AG09319 (cell line): ENCODE measurements at regions not wholly inside any gene's neighbourhood (a gene's known extent, or its start where the extent isn't known, plus 50 kb on each side); places are given as distances from the start of the nearest gene placed in this dataset.
A peak's percentile ranks its signal among the peaks of the same experiment; 100 is the strongest.

Source experiments
- DNase-seq: peaks from one replicate; pipeline ENCODE4 v3.0.0-alpha.2; 2010; ENCODE audit warnings: low read depth; ENCODE audit errors: extremely low read depth
- CTCF ChIP-seq: IDR thresholded peaks from 2 replicates; pipeline ENCODE4 v1.5.1; 2011; ENCODE audit warnings: low read depth, mild to moderate bottlenecking, inconsistent platforms, low read length, moderate library complexity

GRCh38 chr6:74609871-74610270, 596.0 kb downstream of the COL12A1 start:
- DNase-seq, result no peak
- TF ChIP-seq CTCF, result no peak

- TF ChIP-seq CTCF, result no peak
- no peak for DNase-seq
These were observed 597.9 kb downstream of the COL12A1 start for GRCh38 chr6:74607934-74608333.

GRCh38 chr6:74607468-74607867, 598.4 kb downstream of the COL12A1 start:
- TF ChIP-seq CTCF, result no peak
- DNase-seq, result no peak

- DNase-seq, result peak; percentile 81
These were observed 599.2 kb downstream of the COL12A1 start for GRCh38 chr6:74606582-74607071.

GRCh38 chr6:74605922-74606581, 599.8 kb downstream of the COL12A1 start:
- no peak for TF ChIP-seq CTCF
- no peak for DNase-seq

More at GRCh38 chr6:74606582-74607071, 599.2 kb downstream of the COL12A1 start:
- TF ChIP-seq CTCF, result no peak

- DNase-seq, result no peak
- TF ChIP-seq CTCF, result no peak
These were observed 601.6 kb downstream of the COL12A1 start for GRCh38 chr6:74604279-74604678.

GRCh38 chr6:74603322-74604076, 602.4 kb downstream of the COL12A1 start:
- no peak for TF ChIP-seq CTCF
- no peak for DNase-seq
